NCI-H2171 treated with DMSO at 0.1 percent for 48 hours (cell line): ENCODE measurements at regions not wholly inside any gene's neighbourhood (a gene's known extent, or its start where the extent isn't known, plus 50 kb on each side); places are given as distances from the start of the nearest gene placed in this dataset.
A peak's percentile ranks its signal among the peaks of the same experiment; 100 is the strongest.
"Not testable (repeated sequence)": the region's sequence is repeated elsewhere in the genome, so short reads cannot be mapped to it uniquely, and the experiment has no call there.

Experiments used
- DNase-seq: peaks from one replicate; lab custom pipeline; 2025; lab: John Stamatoyannopoulos, UW

- not testable (repeated sequence) for DNase-seq
Measured at GRCh38 chr21:31819692-31820091, 53.1 kb upstream of the HUNK start.

GRCh38 chr21:31814356-31814755, 58.5 kb upstream of the HUNK start:
- not testable (repeated sequence) for DNase-seq

GRCh38 chr21:31813862-31814261, 59.0 kb upstream of the HUNK start:
- DNase-seq = no peak

GRCh38 chr21:31804008-31804394, 68.8 kb upstream of the HUNK start:
- DNase-seq = no peak

GRCh38 chr21:31803039-31804007, 69.5 kb upstream of the HUNK start:
- peak; percentile 62 for DNase-seq

- peak; percentile 30 for DNase-seq
Measured at GRCh38 chr21:31802331-31802730, 70.4 kb upstream of the SCAF4 start.

- DNase-seq = peak; percentile 80
Measured at GRCh38 chr21:31801551-31802219, 69.8 kb upstream of the SCAF4 start.

- peak; percentile 41 for DNase-seq
Measured at GRCh38 chr21:31798842-31799704, 67.2 kb upstream of the SCAF4 start.

- DNase-seq = peak; percentile 36
Measured at GRCh38 chr21:31795992-31796391, 64.1 kb upstream of the SCAF4 start.

GRCh38 chr21:31790420-31790819, 58.5 kb upstream of the SCAF4 start:
- DNase-seq = not testable (repeated sequence)

- DNase-seq = no peak
Measured at GRCh38 chr21:31788581-31788980, 56.7 kb upstream of the SCAF4 start.

- peak; percentile 42 for DNase-seq
Measured at GRCh38 chr21:31787691-31788090, 55.8 kb upstream of the SCAF4 start.

- DNase-seq = no peak
Measured at GRCh38 chr21:31786164-31786920, 54.4 kb upstream of the SCAF4 start.

- peak; percentile 73 for DNase-seq
Measured at GRCh38 chr21:31785237-31786163, 53.6 kb upstream of the SCAF4 start.

GRCh38 chr21:31781737-31782136, 49.8 kb upstream of the SCAF4 start:
- peak; percentile 82 for DNase-seq
